A673 (cell line): ENCODE measurements at regions not wholly inside any gene's neighbourhood (a gene's known extent, or its start where the extent isn't known, plus 50 kb on each side); places are given as distances from the start of the nearest gene placed in this dataset.

Source experiments
- EZH2 ChIP-seq: fragments of 200-600 bp; sonication (generic); IDR thresholded peaks from 2 replicates; pipeline ENCODE4 v1.6.1; 2017; ENCODE audit warnings: borderline replicate concordance, low read depth, mild to moderate bottlenecking, mixed read lengths, antibody characterized with exemption, low read length; ENCODE audit not compliant: poor library complexity, severe bottlenecking
- TF ChIP-seq, protein P1 (sequence below): fragments of 300-800, 200-600 bp; sonication (generic); conservative IDR thresholded peaks from 2 replicates; pipeline ENCODE4 v1.5.1; 2017; ENCODE audit warnings: low read depth, mild to moderate bottlenecking, antibody characterized with exemption, low read length, moderate library complexity, mixed read lengths

DNA sequence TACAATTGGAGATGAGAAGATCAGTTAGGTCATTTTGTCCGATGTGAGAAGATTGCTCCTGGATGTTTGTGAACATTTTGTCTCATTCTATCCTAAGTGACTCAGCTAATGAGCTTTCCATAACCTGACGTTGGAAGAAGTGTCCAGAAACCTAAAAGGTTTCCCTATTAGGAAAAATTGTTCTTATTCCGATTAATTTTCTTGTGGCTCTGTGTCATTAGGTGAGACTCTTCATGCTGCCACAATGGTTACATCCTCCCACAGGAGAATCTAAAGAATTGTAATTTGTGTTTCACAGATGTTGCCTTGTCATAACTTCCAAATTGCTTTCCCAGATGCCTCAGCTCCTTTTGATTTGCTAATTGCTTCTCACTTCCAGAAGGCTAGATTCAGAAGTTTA is 261.0 kb upstream of the APCDD1 start:
- TF ChIP-seq, protein P1, sequence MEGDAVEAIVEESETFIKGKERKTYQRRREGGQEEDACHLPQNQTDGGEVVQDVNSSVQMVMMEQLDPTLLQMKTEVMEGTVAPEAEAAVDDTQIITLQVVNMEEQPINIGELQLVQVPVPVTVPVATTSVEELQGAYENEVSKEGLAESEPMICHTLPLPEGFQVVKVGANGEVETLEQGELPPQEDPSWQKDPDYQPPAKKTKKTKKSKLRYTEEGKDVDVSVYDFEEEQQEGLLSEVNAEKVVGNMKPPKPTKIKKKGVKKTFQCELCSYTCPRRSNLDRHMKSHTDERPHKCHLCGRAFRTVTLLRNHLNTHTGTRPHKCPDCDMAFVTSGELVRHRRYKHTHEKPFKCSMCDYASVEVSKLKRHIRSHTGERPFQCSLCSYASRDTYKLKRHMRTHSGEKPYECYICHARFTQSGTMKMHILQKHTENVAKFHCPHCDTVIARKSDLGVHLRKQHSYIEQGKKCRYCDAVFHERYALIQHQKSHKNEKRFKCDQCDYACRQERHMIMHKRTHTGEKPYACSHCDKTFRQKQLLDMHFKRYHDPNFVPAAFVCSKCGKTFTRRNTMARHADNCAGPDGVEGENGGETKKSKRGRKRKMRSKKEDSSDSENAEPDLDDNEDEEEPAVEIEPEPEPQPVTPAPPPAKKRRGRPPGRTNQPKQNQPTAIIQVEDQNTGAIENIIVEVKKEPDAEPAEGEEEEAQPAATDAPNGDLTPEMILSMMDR = no peak
- TF ChIP-seq EZH2 = no peak
